ENCODE measurements at regions not wholly inside any gene's neighbourhood (a gene's known extent, or its start where the extent isn't known, plus 50 kb on each side); places are given as distances from the start of the nearest gene placed in this dataset.
A peak's percentile ranks its signal among the peaks of the same experiment; 100 is the strongest.

DNA sequence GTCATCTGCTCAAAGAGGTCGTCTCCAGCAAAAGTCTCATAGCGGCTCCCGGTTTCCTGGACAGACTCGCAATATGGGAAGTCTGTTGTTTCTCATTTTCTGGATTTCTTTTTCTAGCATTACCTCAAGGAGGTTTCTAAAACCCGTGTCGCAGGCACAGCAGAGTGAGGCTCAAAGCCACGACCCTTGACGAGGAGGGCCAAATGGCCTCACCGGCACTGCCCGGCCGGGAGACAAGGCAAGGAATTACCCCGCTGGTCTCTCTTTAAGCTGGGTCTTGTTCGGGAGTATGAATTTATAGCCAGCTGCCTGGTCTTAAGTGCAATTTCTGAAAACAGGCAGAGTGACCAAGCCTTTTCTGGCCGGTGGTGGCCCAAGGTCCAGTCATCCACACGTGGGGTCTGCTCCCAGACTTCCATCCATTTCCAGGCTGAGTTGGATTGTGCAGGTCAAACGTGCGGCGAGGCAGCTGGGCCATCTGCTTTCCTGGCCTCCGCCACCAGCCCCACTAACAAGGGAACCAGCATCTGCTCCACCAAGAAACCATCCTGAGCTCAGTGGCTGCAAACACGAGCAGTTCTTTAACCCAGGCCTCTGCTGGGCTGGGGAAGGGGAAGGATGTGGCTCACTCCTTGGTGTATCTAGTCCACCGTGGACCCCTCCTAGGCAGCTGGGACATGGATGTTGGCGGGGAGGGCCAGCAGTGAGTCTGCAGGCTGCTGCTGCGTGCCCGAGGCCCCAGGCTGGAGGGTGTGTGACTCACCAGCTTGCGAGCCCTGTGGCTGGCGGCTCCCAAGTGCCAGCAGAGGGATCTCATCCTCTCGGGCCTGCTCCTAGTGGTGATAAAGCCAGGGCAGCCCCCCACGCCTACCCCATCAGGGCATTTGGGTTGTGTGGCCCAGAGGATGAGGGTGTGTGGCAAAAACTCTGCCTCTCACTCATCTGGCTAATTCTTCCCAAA lies 55.6 kb upstream of the COL5A1 start:
- Mint-ChIP-seq H3K9me3 (peaks cover 0 to 4% (median 3%) of the 10 kb centered on the region in 3 donors), H3K27me3 (peaks cover 9% of the 10 kb centered on the region), H3K36me3 (peaks cover 1% of the 10 kb centered on the region), H3K27ac (peak overlapping the region in 1 of 3 donors; percentile 23), H3K4me1 (no peaks in the 10 kb centered on the region), H3K4me3 (no peak overlapping the region)

GRCh38 chr9:134589748-134590147 lies 51.9 kb upstream of the COL5A1 start:
- Mint-ChIP-seq H3K4me3 (no peak overlapping the region), H3K9me3 (peaks cover 0 to 3% (median 0%) of the 10 kb centered on the region in 3 donors), H3K27me3 (peaks cover 15% of the 10 kb centered on the region), H3K4me1 (no peaks in the 10 kb centered on the region), H3K27ac (no peak overlapping the region), H3K36me3 (no peaks in the 10 kb centered on the region)

DNA sequence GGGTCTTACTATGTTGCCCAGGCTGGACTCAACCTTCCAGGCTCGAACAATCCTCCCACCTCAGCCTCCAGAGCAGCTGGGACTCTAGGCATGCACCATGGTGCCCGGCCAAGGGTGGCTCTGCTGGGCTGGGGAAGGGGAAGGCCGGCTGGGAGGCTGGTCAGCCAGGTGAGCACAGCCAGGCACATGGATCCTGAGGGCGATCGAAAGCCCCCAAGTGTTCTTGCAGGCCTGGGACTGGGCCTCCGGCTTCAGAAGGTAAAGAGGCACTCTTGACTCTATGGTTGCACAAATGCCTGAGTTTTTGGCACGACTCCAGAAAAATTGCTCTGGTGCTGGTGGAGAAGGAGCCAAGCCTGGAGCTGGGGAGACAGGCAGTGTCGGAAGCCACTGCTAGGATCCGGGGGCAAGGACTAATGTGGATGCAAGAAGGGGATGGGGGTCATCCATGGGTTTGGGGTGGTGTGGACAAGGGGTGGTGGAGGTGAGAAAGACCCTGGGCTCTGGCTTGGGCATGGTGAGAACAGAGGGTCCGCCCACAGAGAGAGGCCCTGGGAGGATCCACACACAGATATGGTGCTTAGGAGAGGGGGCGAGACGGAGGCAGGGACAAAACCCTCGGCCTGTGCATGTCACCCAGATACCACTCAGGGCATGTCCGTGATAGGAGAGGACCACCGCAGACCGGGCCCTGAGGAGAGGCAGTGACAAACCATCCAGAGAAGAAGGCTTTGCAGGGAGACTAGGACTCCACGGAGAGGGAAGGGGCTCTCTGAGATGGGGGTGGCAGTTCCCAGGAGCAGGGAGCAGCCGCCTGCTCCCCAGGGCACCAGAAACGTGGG lies 51.1 kb upstream of the COL5A1 start:
- Mint-ChIP-seq H3K4me1 (no peaks in the 10 kb centered on the region), H3K9me3 (peaks cover 0 to 3% (median 0%) of the 10 kb centered on the region in 3 donors), H3K4me3 (no peak overlapping the region), H3K27me3 (peaks cover 16% of the 10 kb centered on the region), H3K27ac (no peak overlapping the region), H3K36me3 (no peaks in the 10 kb centered on the region)

DNA sequence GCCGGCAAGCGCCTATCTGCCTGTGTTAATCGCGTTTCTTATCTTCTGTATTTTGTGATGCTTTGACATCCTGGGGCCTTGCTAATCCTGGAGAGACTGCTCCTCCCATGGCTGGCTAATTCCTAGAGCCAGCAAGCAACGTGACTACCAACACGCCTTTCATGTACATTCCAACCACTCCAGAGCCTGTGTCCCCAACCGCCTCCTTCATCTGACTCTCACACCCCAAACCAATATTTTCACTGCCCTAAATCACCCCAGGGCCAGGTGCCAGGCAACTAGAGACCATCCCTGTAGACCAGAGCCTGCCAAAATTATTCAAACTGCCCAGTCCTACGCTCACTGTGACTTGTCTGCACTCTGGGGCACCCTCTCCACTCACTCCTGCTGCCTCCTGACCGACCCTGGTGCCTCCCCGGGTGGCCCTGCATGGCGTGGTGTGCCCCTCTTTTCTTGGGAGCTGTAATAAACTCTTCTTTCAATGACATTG lies 50.5 kb upstream of the COL5A1 start:
- Mint-ChIP-seq H3K36me3 (no peaks in the 10 kb centered on the region), H3K4me3 (no peak overlapping the region), H3K4me1 (no peaks in the 10 kb centered on the region), H3K9me3 (peaks cover 0 to 3% (median 0%) of the 10 kb centered on the region in 3 donors), H3K27me3 (peaks cover 16% of the 10 kb centered on the region), H3K27ac (no peak overlapping the region)

DNA sequence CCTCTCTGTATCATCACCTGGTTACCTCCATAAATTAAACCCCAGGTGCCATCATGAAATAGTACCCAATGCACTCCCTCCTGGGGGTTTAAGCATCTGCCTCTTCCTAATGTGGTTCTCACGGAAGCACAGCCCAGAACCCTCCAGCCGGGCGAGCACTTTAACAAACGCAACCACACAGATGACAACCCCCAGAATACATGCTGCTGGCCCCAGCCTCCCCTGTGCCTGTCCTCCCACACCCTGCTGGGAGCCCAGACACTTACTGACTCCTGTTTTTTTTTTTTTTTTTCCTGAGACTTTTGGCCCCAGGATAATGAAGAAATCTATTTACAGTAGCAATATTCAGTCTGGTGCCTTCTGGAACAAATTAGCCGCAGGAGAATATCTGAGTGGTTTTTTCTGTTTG lies 50.0 kb upstream of the COL5A1 start:
- H3K27me3 Mint-ChIP-seq: peaks cover 16% of the 10 kb centered on the region
- H3K36me3 Mint-ChIP-seq: no peaks in the 10 kb centered on the region
- no peak overlapping the region for H3K27ac Mint-ChIP-seq
- H3K4me3 Mint-ChIP-seq: no peak overlapping the region
- H3K9me3 Mint-ChIP-seq: peaks cover 0 to 3% (median 0%) of the 10 kb centered on the region in 3 donors
- H3K4me1 Mint-ChIP-seq: no peaks in the 10 kb centered on the region
